ENCODE measurements at regions not wholly inside any gene's neighbourhood (a gene's known extent, or its start where the extent isn't known, plus 50 kb on each side); places are given as distances from the start of the nearest gene placed in this dataset.

DNA sequence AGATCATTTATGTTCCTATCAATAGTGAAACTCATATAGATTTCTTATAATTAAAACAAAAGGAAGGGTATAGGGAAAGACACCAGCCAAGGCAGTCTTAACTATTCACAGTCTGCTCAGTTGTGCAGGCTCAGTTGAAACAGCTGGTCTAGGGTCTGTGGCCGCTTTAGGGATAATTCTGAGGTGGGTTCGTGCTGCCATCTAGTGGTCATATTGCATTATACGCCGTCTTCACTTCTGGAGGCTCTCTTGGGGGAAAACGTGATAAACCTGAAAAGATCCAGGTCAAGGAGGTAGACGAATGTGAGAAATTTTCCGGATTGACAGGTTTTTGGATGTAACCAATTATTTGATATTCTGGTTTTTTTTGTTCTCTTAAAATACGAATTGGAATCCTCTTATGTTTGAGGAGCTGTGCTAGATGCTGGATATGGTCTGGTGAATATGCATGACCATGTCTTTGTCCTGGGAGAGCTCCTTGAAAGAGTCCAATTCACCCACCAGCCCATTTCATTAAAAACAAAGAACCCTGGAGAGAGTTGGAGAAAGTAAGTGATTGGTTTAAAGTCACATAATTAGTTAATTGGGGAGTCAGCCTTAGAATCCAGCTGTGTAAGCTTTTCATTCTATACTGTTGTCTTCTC, 492.4 kb downstream of the PLCL1 start:
- no peaks in the 10 kb centered on the region for H3K4me1 ChIP-seq (ENCODE audit: control insufficient read depth in 1 of 2, insufficient read depth in 2 of 2, low read depth in 1 of 2, low read length in 1 of 2)
- H3K36me3 ChIP-seq (replicated peaks in 1 of 2; ENCODE audit: control insufficient read depth in 1 of 2, insufficient read depth in 2 of 2, low read length in 1 of 2) = no peaks in the 10 kb centered on the region
- H3K9me2 ChIP-seq = no peaks in the 10 kb centered on the region
- CTCF ChIA-PET = interaction anchor here (0.5 to 6.9 kb wide), 74 partner anchors 9 to 791 kb away, joined by 3 to 69 read pairs (median 4); partner anchors contain the start of genes MARS2 and PLCL1
- H3K27me3 ChIP-seq (ENCODE audit: insufficient read depth) = no peaks in the 10 kb centered on the region; the same call in 1 of the 2 replicates
- H3K4me2 ChIP-seq = no peak overlapping the region
- DNase-seq = peak; percentile 73
- TF ChIP-seq, protein P1, sequence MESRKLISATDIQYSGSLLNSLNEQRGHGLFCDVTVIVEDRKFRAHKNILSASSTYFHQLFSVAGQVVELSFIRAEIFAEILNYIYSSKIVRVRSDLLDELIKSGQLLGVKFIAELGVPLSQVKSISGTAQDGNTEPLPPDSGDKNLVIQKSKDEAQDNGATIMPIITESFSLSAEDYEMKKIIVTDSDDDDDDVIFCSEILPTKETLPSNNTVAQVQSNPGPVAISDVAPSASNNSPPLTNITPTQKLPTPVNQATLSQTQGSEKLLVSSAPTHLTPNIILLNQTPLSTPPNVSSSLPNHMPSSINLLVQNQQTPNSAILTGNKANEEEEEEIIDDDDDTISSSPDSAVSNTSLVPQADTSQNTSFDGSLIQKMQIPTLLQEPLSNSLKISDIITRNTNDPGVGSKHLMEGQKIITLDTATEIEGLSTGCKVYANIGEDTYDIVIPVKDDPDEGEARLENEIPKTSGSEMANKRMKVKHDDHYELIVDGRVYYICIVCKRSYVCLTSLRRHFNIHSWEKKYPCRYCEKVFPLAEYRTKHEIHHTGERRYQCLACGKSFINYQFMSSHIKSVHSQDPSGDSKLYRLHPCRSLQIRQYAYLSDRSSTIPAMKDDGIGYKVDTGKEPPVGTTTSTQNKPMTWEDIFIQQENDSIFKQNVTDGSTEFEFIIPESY (IDR thresholded peaks at IDR 0.05; ENCODE audit: borderline replicate concordance, low read depth) = no peak
- TF ChIP-seq EZH2phosphoT487 (IDR thresholded peaks at IDR 0.05; ENCODE audit: borderline replicate concordance, low read depth) (no peak), MEF2A (IDR thresholded peaks at IDR 0.05; ENCODE audit: borderline replicate concordance, low read depth) (no peak), RAD21 (IDR thresholded peaks at IDR 0.05; ENCODE audit: low read length) (peak; percentile 96), RFX5 (IDR thresholded peaks at IDR 0.05; ENCODE audit: low read length) (no peak), GATA2 (CRISPR knock-in tag; IDR thresholded peaks at IDR 0.05) (no peak), CHD2 (IDR thresholded peaks at IDR 0.05; ENCODE audit: low read length, partially characterized antibody) (no peak), TAF1 (IDR thresholded peaks at IDR 0.05; ENCODE audit: borderline replicate concordance, low read depth, low read length) (no peak), RCOR1 (IDR thresholded peaks at IDR 0.05; ENCODE audit: low read length) (0 out of 2 replicates have a peak, but pooled peaks have one; percentile 14), SMC3 (IDR thresholded peaks at IDR 0.05; ENCODE audit: low read depth, low read length) (peak; percentile 96), RXRA (IDR thresholded peaks at IDR 0.05; ENCODE audit: borderline replicate concordance, low read depth) (no peak), NRF1 (IDR thresholded peaks at IDR 0.05; ENCODE audit: low read depth, low read length) (no peak)
- TF ChIP-seq, protein P2, sequence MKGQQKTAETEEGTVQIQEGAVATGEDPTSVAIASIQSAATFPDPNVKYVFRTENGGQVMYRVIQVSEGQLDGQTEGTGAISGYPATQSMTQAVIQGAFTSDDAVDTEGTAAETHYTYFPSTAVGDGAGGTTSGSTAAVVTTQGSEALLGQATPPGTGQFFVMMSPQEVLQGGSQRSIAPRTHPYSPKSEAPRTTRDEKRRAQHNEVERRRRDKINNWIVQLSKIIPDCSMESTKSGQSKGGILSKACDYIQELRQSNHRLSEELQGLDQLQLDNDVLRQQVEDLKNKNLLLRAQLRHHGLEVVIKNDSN (IDR thresholded peaks at IDR 0.05; ENCODE audit: borderline replicate concordance, low read depth) = no peak
- TF ChIP-seq, protein P3, sequence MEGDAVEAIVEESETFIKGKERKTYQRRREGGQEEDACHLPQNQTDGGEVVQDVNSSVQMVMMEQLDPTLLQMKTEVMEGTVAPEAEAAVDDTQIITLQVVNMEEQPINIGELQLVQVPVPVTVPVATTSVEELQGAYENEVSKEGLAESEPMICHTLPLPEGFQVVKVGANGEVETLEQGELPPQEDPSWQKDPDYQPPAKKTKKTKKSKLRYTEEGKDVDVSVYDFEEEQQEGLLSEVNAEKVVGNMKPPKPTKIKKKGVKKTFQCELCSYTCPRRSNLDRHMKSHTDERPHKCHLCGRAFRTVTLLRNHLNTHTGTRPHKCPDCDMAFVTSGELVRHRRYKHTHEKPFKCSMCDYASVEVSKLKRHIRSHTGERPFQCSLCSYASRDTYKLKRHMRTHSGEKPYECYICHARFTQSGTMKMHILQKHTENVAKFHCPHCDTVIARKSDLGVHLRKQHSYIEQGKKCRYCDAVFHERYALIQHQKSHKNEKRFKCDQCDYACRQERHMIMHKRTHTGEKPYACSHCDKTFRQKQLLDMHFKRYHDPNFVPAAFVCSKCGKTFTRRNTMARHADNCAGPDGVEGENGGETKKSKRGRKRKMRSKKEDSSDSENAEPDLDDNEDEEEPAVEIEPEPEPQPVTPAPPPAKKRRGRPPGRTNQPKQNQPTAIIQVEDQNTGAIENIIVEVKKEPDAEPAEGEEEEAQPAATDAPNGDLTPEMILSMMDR (IDR thresholded peaks at IDR 0.05) = peak; percentile 78
- TF ChIP-seq, protein P4, sequence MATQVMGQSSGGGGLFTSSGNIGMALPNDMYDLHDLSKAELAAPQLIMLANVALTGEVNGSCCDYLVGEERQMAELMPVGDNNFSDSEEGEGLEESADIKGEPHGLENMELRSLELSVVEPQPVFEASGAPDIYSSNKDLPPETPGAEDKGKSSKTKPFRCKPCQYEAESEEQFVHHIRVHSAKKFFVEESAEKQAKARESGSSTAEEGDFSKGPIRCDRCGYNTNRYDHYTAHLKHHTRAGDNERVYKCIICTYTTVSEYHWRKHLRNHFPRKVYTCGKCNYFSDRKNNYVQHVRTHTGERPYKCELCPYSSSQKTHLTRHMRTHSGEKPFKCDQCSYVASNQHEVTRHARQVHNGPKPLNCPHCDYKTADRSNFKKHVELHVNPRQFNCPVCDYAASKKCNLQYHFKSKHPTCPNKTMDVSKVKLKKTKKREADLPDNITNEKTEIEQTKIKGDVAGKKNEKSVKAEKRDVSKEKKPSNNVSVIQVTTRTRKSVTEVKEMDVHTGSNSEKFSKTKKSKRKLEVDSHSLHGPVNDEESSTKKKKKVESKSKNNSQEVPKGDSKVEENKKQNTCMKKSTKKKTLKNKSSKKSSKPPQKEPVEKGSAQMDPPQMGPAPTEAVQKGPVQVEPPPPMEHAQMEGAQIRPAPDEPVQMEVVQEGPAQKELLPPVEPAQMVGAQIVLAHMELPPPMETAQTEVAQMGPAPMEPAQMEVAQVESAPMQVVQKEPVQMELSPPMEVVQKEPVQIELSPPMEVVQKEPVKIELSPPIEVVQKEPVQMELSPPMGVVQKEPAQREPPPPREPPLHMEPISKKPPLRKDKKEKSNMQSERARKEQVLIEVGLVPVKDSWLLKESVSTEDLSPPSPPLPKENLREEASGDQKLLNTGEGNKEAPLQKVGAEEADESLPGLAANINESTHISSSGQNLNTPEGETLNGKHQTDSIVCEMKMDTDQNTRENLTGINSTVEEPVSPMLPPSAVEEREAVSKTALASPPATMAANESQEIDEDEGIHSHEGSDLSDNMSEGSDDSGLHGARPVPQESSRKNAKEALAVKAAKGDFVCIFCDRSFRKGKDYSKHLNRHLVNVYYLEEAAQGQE (IDR thresholded peaks at IDR 0.05; ENCODE audit: low read depth, low read length) = no peak
- H3K9ac ChIP-seq = no peak overlapping the region
- H4K20me1 ChIP-seq (ENCODE audit: insufficient read depth) = no peaks in the 10 kb centered on the region
- no peak overlapping the region for H2AFZ ChIP-seq (ENCODE audit: low read depth)
- 0% methylated on average over 8 of the region's 8 CpGs for WGBS (ENCODE audit: low lambda C conversion rate)
- no peak overlapping the region for H3K27ac ChIP-seq (ENCODE audit: low read depth in 2 of 2, low read length in 1 of 2)
- H3K9me3 ChIP-seq = no peaks in the 10 kb centered on the region
- H3F3A ChIP-seq (replicated peaks; ENCODE audit: insufficient read depth) = no peaks in the 10 kb centered on the region
- no peaks in the 10 kb centered on the region for H3K79me2 ChIP-seq (ENCODE audit: insufficient read depth)
- POLR2A ChIA-PET = no interaction called here
- H3K4me3 ChIP-seq (ENCODE audit: low read depth in 2 of 2, low read length in 1 of 2) = no peak overlapping the region
